Pancreas (tissue), 10 donors: ENCODE measurements at regions not wholly inside any gene's neighbourhood (a gene's known extent, or its start where the extent isn't known, plus 50 kb on each side); places are given as distances from the start of the nearest gene placed in this dataset.

ENCODE experiments used
- ATAC-seq, 4 donors: fragments of 200-7000 bp; cut with Tn5 transposase; one replicate each; pipeline versions ENCODE4 v1.8.0 to v1.9.1; 2020; ENCODE audit warnings: mild to moderate bottlenecking in 4 of 4, moderate library complexity in 4 of 4
- DNase-seq, 6 donors: peaks; one replicate each; pipeline ENCODE4 v3.0.0-alpha.2; 2020
- FAIRE-seq: peaks from 2 replicates; lab custom pipeline; 2012; peaks lifted over from hg19 to GRCh38; lab: Jason Lieb, UNC
- H3K27ac ChIP-seq, 4 donors: fragments of 200-600 bp; sonication (generic); 1 replicate in 3 of 4; 2 replicates in 1 of 4; pipeline versions ENCODE4 v1.5.0 to v1.8.0; 2020
- H3K27me3 ChIP-seq, 4 donors: fragments of 200-600 bp; one replicate each; pipeline ENCODE4 v1.8.0; 2021
- H3K36me3 ChIP-seq, 3 donors: fragments of 200-600 bp; sonication (generic) in 1 of 3; one replicate each; pipeline versions ENCODE4 v1.5.0 to v1.8.0; 2020 to 2021
- H3K4me1 ChIP-seq, 3 donors: fragments of 200-600 bp; one replicate each; pipeline ENCODE4 v1.8.0; 2021
- H3K4me3 ChIP-seq, 4 donors: fragments of 200-600 bp; sonication (generic) in 2 of 4; one replicate each; pipeline versions ENCODE4 v1.5.0 to v1.8.0; 2020 to 2021
- H3K9me3 ChIP-seq, 4 donors: fragments of 200-600 bp; one replicate each; pipeline ENCODE4 v1.8.0; 2021
- CTCF ChIP-seq, 4 donors: fragments of 200-600 bp; sonication (generic) in 3 of 4; IDR thresholded peaks; one replicate each; pipeline versions ENCODE4 v1.5.0 to v1.8.0; 2021; ENCODE audit warnings: antibody characterized with exemption in 4 of 4
- WGBS, 2 donors: extraction: QIAGEN DNeasy Blood & Tissue Kit; methylation state at CpG; one replicate each; pipeline ENCODE4 v1.1.7; 2013; 5-methylcytosine and 5-hydroxymethylcytosine counted together
- intact Hi-C, 3 donors: fragments of 100-400 bp; cut with DNase I; formaldehyde crosslinking; loops; one replicate each; pipeline versions ENCODE4 v1.11.1 to v1.14.2; 2022
- donor health status: healthy with polysubstance abuse.
- donor health status: DM: no; HTN: no; CAD: no; lungs with moderate emphysema.
- donor health status: DM: no; HTN: no; CAD: no.
- donor health status: control.
- donor health status: control.
- donor health status: Bipolar disorder and iron deficiency.
- donor health status: DM: yes; HTN: yes; CAD: no.
- donor health status: DM: no; HTN: no; CAD: no.
- donor health status: DM: no; HTN: no; CAD: no.
- donor health status: DM: yes; HTN: yes; CAD: no.

- no peaks in the 10 kb centered on the region for H3K36me3 ChIP-seq
- DNase-seq, result no peak
- no peak for ATAC-seq
- no peak overlapping the region for H3K27ac ChIP-seq
- 36 to 41% methylated on average over 4 of the region's 4 CpGs for WGBS, 2 donors
- TF ChIP-seq CTCF (IDR thresholded peaks at IDR 0.05), result no peak
- no peak for FAIRE-seq
- peaks cover 0 to 7% (median 0%) of the 10 kb centered on the region in 4 donors for H3K27me3 ChIP-seq
- no peaks in the 10 kb centered on the region for H3K4me1 ChIP-seq
- intact Hi-C loops, result no loop called here
- no peaks in the 10 kb centered on the region for H3K9me3 ChIP-seq
- no peak overlapping the region for H3K4me3 ChIP-seq
These were observed 319.0 kb upstream of the C16orf82 start for GRCh38 chr16:26747760-26748159.

- Histone ChIP-seq H3K9me3 (no peaks in the 10 kb centered on the region), H3K27ac (no peak overlapping the region), H3K27me3 (peaks cover 0 to 7% (median 0%) of the 10 kb centered on the region in 4 donors), H3K36me3 (no peaks in the 10 kb centered on the region), H3K4me3 (no peak overlapping the region), H3K4me1 (no peaks in the 10 kb centered on the region)
- intact Hi-C loops, result no loop called here
- DNase-seq (no peak), ATAC-seq (no peak), FAIRE-seq (no peak)
- TF ChIP-seq CTCF (IDR thresholded peaks at IDR 0.05), result no peak
- WGBS, 2 donors, result 33 to 41% methylated on average over 2 of the region's 2 CpGs
These were observed 317.7 kb upstream of the C16orf82 start for GRCh38 chr16:26749072-26749471.

- no peak overlapping the region for H3K4me3 ChIP-seq
- no peak for FAIRE-seq
- no peaks in the 10 kb centered on the region for H3K36me3 ChIP-seq
- WGBS, 2 donors, result 68 to 92% methylated on average over 2 of the region's 2 CpGs
- intact Hi-C loops, result no loop called here
- peaks cover 0 to 7% (median 2%) of the 10 kb centered on the region in 4 donors for H3K27me3 ChIP-seq
- DNase-seq, result no peak
- no peak overlapping the region for H3K27ac ChIP-seq
- ATAC-seq, result no peak
- H3K9me3 ChIP-seq, result no peaks in the 10 kb centered on the region
- no peaks in the 10 kb centered on the region for H3K4me1 ChIP-seq
- TF ChIP-seq CTCF (IDR thresholded peaks at IDR 0.05), result no peak
These were observed 314.6 kb upstream of the C16orf82 start for GRCh38 chr16:26752166-26752565.

GRCh38 chr16:26756633-26757032, 310.1 kb upstream of the C16orf82 start:
- ATAC-seq (no peak), DNase-seq (no peak), FAIRE-seq (no peak)
- TF ChIP-seq CTCF (IDR thresholded peaks at IDR 0.05), result no peak
- no peaks in the 10 kb centered on the region for H3K9me3 ChIP-seq
- no peaks in the 10 kb centered on the region for H3K36me3 ChIP-seq
- intact Hi-C loops, result no loop called here
- H3K4me1 ChIP-seq, result no peaks in the 10 kb centered on the region
- peaks cover 0 to 4% (median 0%) of the 10 kb centered on the region in 4 donors for H3K27me3 ChIP-seq
- H3K4me3 ChIP-seq, result no peak overlapping the region
- 0 to 28% methylated on average over 1 of the region's 1 CpG for WGBS, 2 donors
- no peak overlapping the region for H3K27ac ChIP-seq

GRCh38 chr16:26762594-26762993, 304.1 kb upstream of the C16orf82 start:
- WGBS, 2 donors, result 61 to 63% methylated on average over 8 of the region's 8 CpGs
- no peaks in the 10 kb centered on the region for H3K9me3 ChIP-seq
- no peak for ATAC-seq
- no peak for DNase-seq
- TF ChIP-seq CTCF (IDR thresholded peaks at IDR 0.05), result no peak
- H3K4me3 ChIP-seq, result no peak overlapping the region
- H3K27ac ChIP-seq, result no peak overlapping the region
- FAIRE-seq, result no peak
- H3K4me1 ChIP-seq, result no peaks in the 10 kb centered on the region
- H3K27me3 ChIP-seq, result no peaks in the 10 kb centered on the region
- no peaks in the 10 kb centered on the region for H3K36me3 ChIP-seq
- intact Hi-C loops, result no loop called here
